H9 (cell line): ENCODE measurements at regions not wholly inside any gene's neighbourhood (a gene's known extent, or its start where the extent isn't known, plus 50 kb on each side); places are given as distances from the start of the nearest gene placed in this dataset.

Source experiments
- DNase-seq: peaks from one replicate; pipeline ENCODE4 v3.0.0-alpha.2; 2017
- H2AFZ ChIP-seq: one replicate; pipeline ENCODE4 v1.6.1; 2013; ENCODE audit warnings: mild to moderate bottlenecking, low read length, control low read depth, moderate library complexity
- H2AK5ac ChIP-seq: 2 replicates; pipeline ENCODE4 v1.6.1; 2013; ENCODE audit warnings: low read length, control low read depth, mixed read lengths; ENCODE audit not compliant: insufficient read length
- H2BK120ac ChIP-seq: one replicate; pipeline ENCODE4 v1.6.1; 2013; ENCODE audit warnings: low read depth, mild to moderate bottlenecking, low read length, control low read depth, inconsistent platforms; ENCODE audit not compliant: poor library complexity, severe bottlenecking
- H2BK12ac ChIP-seq: 2 replicates; pipeline ENCODE4 v1.6.1; 2013; ENCODE audit warnings: low read length, control low read depth, mixed read lengths, low read depth; ENCODE audit not compliant: insufficient read length
- H2BK15ac ChIP-seq: 2 replicates; pipeline ENCODE4 v1.6.1; 2013; ENCODE audit warnings: low read depth, low read length, control low read depth
- H2BK20ac ChIP-seq: one replicate; pipeline ENCODE4 v1.6.1; 2013; ENCODE audit warnings: low read depth, mild to moderate bottlenecking, low read length, control low read depth, inconsistent platforms; ENCODE audit not compliant: poor library complexity, severe bottlenecking
- H2BK5ac ChIP-seq: 2 replicates; pipeline ENCODE4 v1.6.1; 2013; ENCODE audit warnings: low read length, control low read depth, mixed read lengths; ENCODE audit not compliant: insufficient read length
- H3K14ac ChIP-seq: 2 replicates; pipeline ENCODE4 v1.6.1; 2013; ENCODE audit warnings: low read length, control low read depth; ENCODE audit not compliant: insufficient read depth
- H3K18ac ChIP-seq: 2 replicates; pipeline ENCODE4 v1.6.1; 2013; ENCODE audit warnings: low read depth, mild to moderate bottlenecking, mixed read lengths, low read length, control low read depth; ENCODE audit not compliant: insufficient read length
- H3K23ac ChIP-seq: 2 replicates; pipeline ENCODE4 v1.6.1; 2013; ENCODE audit warnings: low read length, control low read depth, mixed read lengths, low read depth; ENCODE audit not compliant: insufficient read length
- H3K23me2 ChIP-seq: 2 replicates; pipeline ENCODE4 v1.6.1; 2013; ENCODE audit warnings: low read depth, mild to moderate bottlenecking, mixed read lengths, low read length, control low read depth; ENCODE audit not compliant: insufficient read length, poor library complexity, severe bottlenecking
- H3K27ac ChIP-seq: 2 replicates; pipeline ENCODE4 v1.5.1; 2013; ENCODE audit warnings: low read length, control low read depth, mixed read lengths, low read depth; ENCODE audit not compliant: insufficient read length
- H3K27me3 ChIP-seq: 2 replicates; pipeline ENCODE4 v1.6.1; 2013; ENCODE audit warnings: low read length, control low read depth, inconsistent platforms; ENCODE audit not compliant: insufficient read depth
- H3K4ac ChIP-seq: 2 replicates; pipeline ENCODE4 v1.6.1; 2013; ENCODE audit warnings: low read depth, mild to moderate bottlenecking, control low read depth, inconsistent platforms, low read length, moderate library complexity
- H3K4me1 ChIP-seq: 2 replicates; pipeline ENCODE4 v1.6.1; 2013; ENCODE audit warnings: low read length, control low read depth, inconsistent platforms; ENCODE audit not compliant: insufficient read depth
- H3K4me2 ChIP-seq: 2 replicates; pipeline ENCODE4 v1.6.1; 2013; ENCODE audit warnings: low read length, control low read depth, mixed read lengths; ENCODE audit not compliant: insufficient read length, insufficient read depth
- H3K56ac ChIP-seq: 2 replicates; pipeline ENCODE4 v1.6.1; 2013; ENCODE audit warnings: low read depth, mild to moderate bottlenecking, mixed read lengths, low read length, control low read depth; ENCODE audit not compliant: insufficient read length
- H3K79me1 ChIP-seq: 2 replicates; pipeline ENCODE4 v1.6.1; 2013; ENCODE audit warnings: low read depth, mild to moderate bottlenecking, moderate library complexity, low read length, control low read depth, inconsistent platforms; ENCODE audit not compliant: insufficient read depth, poor library complexity, severe bottlenecking
- H3K79me2 ChIP-seq: 2 replicates; pipeline ENCODE4 v1.6.1; 2013; ENCODE audit warnings: low read length, control low read depth, inconsistent platforms; ENCODE audit not compliant: insufficient read depth
- H3K9ac ChIP-seq: 2 replicates; pipeline ENCODE4 v1.6.1; 2013; ENCODE audit warnings: low read length, control low read depth, mixed read lengths; ENCODE audit not compliant: insufficient read length; ENCODE audit errors: extremely low read depth
- H3K9me3 ChIP-seq: one replicate; pipeline ENCODE4 v1.6.1; 2013; ENCODE audit warnings: low read depth, low read length, inconsistent platforms; ENCODE audit not compliant: control insufficient read depth
- H3T11ph ChIP-seq: one replicate; pipeline ENCODE4 v1.6.1; 2013; ENCODE audit warnings: mild to moderate bottlenecking, low read length, control low read depth, inconsistent platforms
- H4K20me1 ChIP-seq: one replicate; pipeline ENCODE4 v1.6.1; 2013; ENCODE audit not compliant: control insufficient read depth, insufficient read length, insufficient read depth
- H4K5ac ChIP-seq: 2 replicates; pipeline ENCODE4 v1.6.1; 2013; ENCODE audit warnings: low read depth, mild to moderate bottlenecking, mixed read lengths, low read length, control low read depth; ENCODE audit not compliant: insufficient read length
- H4K8ac ChIP-seq: replicated peaks from 2 replicates; pipeline ENCODE4 v1.6.1; 2013; ENCODE audit warnings: low read length, control low read depth, mixed read lengths, low read depth; ENCODE audit not compliant: insufficient read length
- H4K91ac ChIP-seq: 2 replicates; pipeline ENCODE4 v1.6.1; 2013; ENCODE audit warnings: low read depth, mild to moderate bottlenecking, moderate library complexity, mixed read lengths, low read length, control low read depth; ENCODE audit not compliant: insufficient read length
- H3K27ac Mint-ChIP-seq, 3 experiments: 2 replicates in 2 of 3; 3 replicates in 1 of 3; pipeline ENCODE4 v1.8.0; 2020 to 2021; ENCODE audit warnings: mixed read lengths in 3 of 3, mild to moderate bottlenecking in 1 of 3, moderate library complexity in 1 of 3
- H3K27me3 Mint-ChIP-seq: 2 replicates; pipeline ENCODE4 v1.8.0; 2021; ENCODE audit warnings: low read depth, mild to moderate bottlenecking, moderate library complexity, mixed read lengths
- H3K36me3 Mint-ChIP-seq, 3 experiments: 2 replicates in 2 of 3; 3 replicates in 1 of 3; pipeline ENCODE4 v1.8.0; 2020 to 2021; ENCODE audit warnings: low read depth in 3 of 3, mixed read lengths in 3 of 3; ENCODE audit not compliant: insufficient read depth in 1 of 3
- H3K4me1 Mint-ChIP-seq, 2 experiments: 2 replicates each; pipeline ENCODE4 v1.8.0; 2020; ENCODE audit warnings: mixed read lengths in 2 of 2
- H3K4me3 Mint-ChIP-seq, 2 experiments: 2 replicates in 1 of 2; 3 replicates in 1 of 2; pipeline ENCODE4 v1.8.0; 2020 to 2021; ENCODE audit warnings: mild to moderate bottlenecking in 2 of 2, mixed read lengths in 2 of 2, moderate library complexity in 1 of 2
- H3K9me3 Mint-ChIP-seq, 2 experiments: 2 replicates in 1 of 2; 3 replicates in 1 of 2; pipeline ENCODE4 v1.8.0; 2020; ENCODE audit warnings: mild to moderate bottlenecking in 2 of 2, mixed read lengths in 2 of 2, moderate library complexity in 1 of 2
- WGBS: extraction: QIAGEN DNeasy Blood & Tissue Kit; methylation state at CpG from one replicate; pipeline ENCODE4 v1.1.7; 2013; ENCODE audit warnings: missing lambda C conversion rate, low lambda C conversion rate, mixed read lengths; ENCODE audit not compliant: insufficient read length; ENCODE audit errors: extremely low coverage; 5-methylcytosine and 5-hydroxymethylcytosine counted together
- TF ChIP-seq, protein P1 (sequence below): fragments of 200-600 bp; sonication (generic); conservative IDR thresholded peaks from 3 replicates; pipeline ENCODE4 v1.8.0; 2021; ENCODE audit warnings: antibody characterized with exemption, mild to moderate bottlenecking

DNA sequence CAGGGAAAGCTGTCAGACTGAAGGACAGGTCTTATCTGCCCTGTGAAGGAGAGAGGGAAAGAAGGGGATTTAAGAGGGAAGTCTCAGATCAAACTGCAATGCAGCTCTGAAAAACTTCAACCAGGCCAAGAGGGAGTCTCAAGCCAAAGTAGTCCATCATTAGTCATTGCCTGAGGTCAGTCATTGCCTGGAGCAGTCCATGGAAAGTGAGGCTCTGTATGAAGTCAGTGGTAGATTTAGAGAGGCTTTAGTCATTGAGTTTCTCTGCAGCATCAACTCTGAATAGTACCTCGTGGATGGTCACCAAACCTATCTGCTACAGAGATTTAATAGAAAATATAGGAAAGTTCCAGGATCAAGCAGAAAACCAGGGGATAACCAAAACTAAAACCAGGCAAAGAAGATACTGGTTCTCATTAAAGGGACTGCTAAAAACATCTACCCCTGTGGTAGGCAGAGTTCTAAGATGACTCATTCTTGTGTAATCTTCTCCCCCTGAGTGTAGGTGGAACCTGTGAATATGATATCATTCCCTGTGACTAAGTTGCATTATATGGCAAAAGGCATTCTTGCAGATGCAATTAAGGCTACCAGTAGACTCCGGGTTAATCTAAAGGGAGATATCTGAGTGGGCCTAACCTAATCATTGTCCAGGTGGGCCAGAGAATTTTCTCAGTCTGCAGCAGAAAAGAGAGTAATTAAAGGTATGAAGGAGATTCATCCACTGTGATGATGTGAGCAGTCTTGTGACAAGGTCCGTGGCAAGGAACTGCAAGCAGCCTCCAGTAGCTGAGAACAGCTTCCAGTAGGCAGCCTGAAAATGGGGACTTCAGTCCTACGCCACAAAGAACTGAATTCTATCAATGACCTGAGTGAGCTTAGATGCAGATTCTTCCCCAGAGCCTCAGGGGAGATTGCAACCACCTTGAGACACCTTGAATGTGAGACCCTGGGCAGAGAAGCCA lies 123.1 kb downstream of the GALC start:
- Histone ChIP-seq H3K9me3 (no peaks in the 10 kb centered on the region), H4K91ac (no peak overlapping the region), H3K23me2 (no peaks in the 10 kb centered on the region), H4K5ac (no peak overlapping the region), H3K27me3 (no peaks in the 10 kb centered on the region), H2BK20ac (no peak overlapping the region), H3K4me1 (no peaks in the 10 kb centered on the region), H3K9ac (no peak overlapping the region), H3K4ac (no peak overlapping the region), H2BK15ac (no peak overlapping the region), H2AK5ac (no peak overlapping the region), H4K8ac (no peak overlapping the region), H3K79me1 (no peaks in the 10 kb centered on the region), H3K23ac (no peak overlapping the region), H3K18ac (no peak overlapping the region), H2AFZ (no peak overlapping the region), H3K4me2 (no peak overlapping the region), H2BK120ac (no peak overlapping the region), H4K20me1 (no peaks in the 10 kb centered on the region), H3K14ac (no peak overlapping the region), H3K79me2 (no peaks in the 10 kb centered on the region), H3T11ph (no peak overlapping the region), H3K56ac (no peak overlapping the region), H2BK12ac (no peak overlapping the region), H3K27ac (no peak overlapping the region), H2BK5ac (no peak overlapping the region)
- Mint-ChIP-seq H3K27ac (no peak overlapping the region), H3K4me3 (no peak overlapping the region), H3K36me3 (no peaks in the 10 kb centered on the region), H3K9me3 (no peaks in the 10 kb centered on the region), H3K27me3 (no peaks in the 10 kb centered on the region; the same call in none of the 2 replicates), H3K4me1 (peaks cover 0 to 8% of the 10 kb centered on the region in 2 experiments; a peak in 3 of 4 replicates)
- DNase-seq = no peak
- TF ChIP-seq, protein P1, sequence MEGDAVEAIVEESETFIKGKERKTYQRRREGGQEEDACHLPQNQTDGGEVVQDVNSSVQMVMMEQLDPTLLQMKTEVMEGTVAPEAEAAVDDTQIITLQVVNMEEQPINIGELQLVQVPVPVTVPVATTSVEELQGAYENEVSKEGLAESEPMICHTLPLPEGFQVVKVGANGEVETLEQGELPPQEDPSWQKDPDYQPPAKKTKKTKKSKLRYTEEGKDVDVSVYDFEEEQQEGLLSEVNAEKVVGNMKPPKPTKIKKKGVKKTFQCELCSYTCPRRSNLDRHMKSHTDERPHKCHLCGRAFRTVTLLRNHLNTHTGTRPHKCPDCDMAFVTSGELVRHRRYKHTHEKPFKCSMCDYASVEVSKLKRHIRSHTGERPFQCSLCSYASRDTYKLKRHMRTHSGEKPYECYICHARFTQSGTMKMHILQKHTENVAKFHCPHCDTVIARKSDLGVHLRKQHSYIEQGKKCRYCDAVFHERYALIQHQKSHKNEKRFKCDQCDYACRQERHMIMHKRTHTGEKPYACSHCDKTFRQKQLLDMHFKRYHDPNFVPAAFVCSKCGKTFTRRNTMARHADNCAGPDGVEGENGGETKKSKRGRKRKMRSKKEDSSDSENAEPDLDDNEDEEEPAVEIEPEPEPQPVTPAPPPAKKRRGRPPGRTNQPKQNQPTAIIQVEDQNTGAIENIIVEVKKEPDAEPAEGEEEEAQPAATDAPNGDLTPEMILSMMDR = no peak
- WGBS = no CpG with 5 or more reads among the region's 4 CpGs
